Pons (tissue), 1 donor: ENCODE measurements at regions not wholly inside any gene's neighbourhood (a gene's known extent, or its start where the extent isn't known, plus 50 kb on each side); places are given as distances from the start of the nearest gene placed in this dataset.

Source experiments
- DNase-seq: peaks from one replicate; pipeline ENCODE4 v3.0.0-alpha.2; 2016; ENCODE audit warnings: low spot score

- no peak for DNase-seq
These were observed 149.2 kb upstream of the NCK2 start for GRCh38 chr2:105595536-105595935.

GRCh38 chr2:105593221-105593967, 151.3 kb upstream of the NCK2 start:
- DNase-seq: no peak

- DNase-seq: peak; percentile 69
These were observed 152.4 kb upstream of the NCK2 start for GRCh38 chr2:105592288-105592687.

- DNase-seq: no peak
These were observed 153.7 kb upstream of the NCK2 start for GRCh38 chr2:105590780-105591660.

- DNase-seq: no peak
These were observed 156.1 kb upstream of the NCK2 start for GRCh38 chr2:105588581-105588980.

- DNase-seq: no peak
These were observed 157.1 kb upstream of the NCK2 start for GRCh38 chr2:105587637-105588036.

- no peak for DNase-seq
These were observed 160.2 kb upstream of the NCK2 start for GRCh38 chr2:105584435-105585010.

- no peak for DNase-seq
These were observed 161.6 kb upstream of the NCK2 start for GRCh38 chr2:105582952-105583660.

GRCh38 chr2:105581555-105581944, 163.2 kb upstream of the NCK2 start:
- DNase-seq: no peak

- DNase-seq: no peak
These were observed 163.7 kb upstream of the NCK2 start for GRCh38 chr2:105580870-105581554.

GRCh38 chr2:105580216-105580615, 164.5 kb upstream of the NCK2 start:
- DNase-seq: no peak

- DNase-seq: no peak
These were observed 166.5 kb upstream of the NCK2 start for GRCh38 chr2:105578166-105578565.

GRCh38 chr2:105577762-105578161, 166.9 kb upstream of the NCK2 start:
- no peak for DNase-seq

GRCh38 chr2:105576440-105577241, 168.1 kb upstream of the NCK2 start:
- peak; percentile 67 for DNase-seq

- no peak for DNase-seq
These were observed 168.7 kb upstream of the NCK2 start for GRCh38 chr2:105576050-105576439.

- no peak for DNase-seq
These were observed 169.2 kb upstream of the NCK2 start for GRCh38 chr2:105575499-105576025.

GRCh38 chr2:105574796-105575344, 169.8 kb upstream of the NCK2 start:
- DNase-seq: no peak

GRCh38 chr2:105573910-105574655, 170.6 kb upstream of the NCK2 start:
- DNase-seq: no peak

- no peak for DNase-seq
These were observed 171.2 kb upstream of the NCK2 start for GRCh38 chr2:105573490-105573889.
